PC-3 (cell line): ENCODE measurements at regions not wholly inside any gene's neighbourhood (a gene's known extent, or its start where the extent isn't known, plus 50 kb on each side); places are given as distances from the start of the nearest gene placed in this dataset.
"Not testable (repeated sequence)": the region's sequence is repeated elsewhere in the genome, so short reads cannot be mapped to it uniquely, and the experiment has no call there.

Source experiments
- ATAC-seq: fragments of 200-7000 bp; cut with Tn5 transposase; 2 replicates; pipeline ENCODE4 v1.9.1; 2020; ENCODE audit warnings: mild to moderate bottlenecking, moderate library complexity
- BruUV-seq: library from RNA; stranded (reverse); fragments of 400-500 nt; replicated peaks from 2 replicates; lab custom pipeline; 2021; lab: Mats Ljungman, UMichigan
- CTCF ChIA-PET: fragments of 300-600 bp; sonication (Branson Sonifier 250); formaldehyde crosslinking; loops from one replicate; lab custom pipeline; 2022; ENCODE audit warnings: antibody characterized with exemption; lab: Charles Lee
- POLR2A ChIA-PET: fragments of 300-600 bp; sonication (Branson Sonifier 250); formaldehyde crosslinking; loops from one replicate; lab custom pipeline; 2022; ENCODE audit warnings: antibody characterized with exemption; ENCODE audit not compliant: unreplicated experiment; lab: Charles Lee
- DNase-seq: peaks from one replicate; pipeline ENCODE4 v3.0.0-alpha.2; 2015
- H2AFZ ChIP-seq: fragments of 300-600 bp; sonication (generic); 2 replicates; pipeline ENCODE4 v1.6.0; 2016; ENCODE audit warnings: antibody characterized with exemption, low read length
- H3F3A ChIP-seq: fragments of 300-600 bp; sonication (generic); one replicate; pipeline ENCODE4 v1.6.0; 2017; ENCODE audit warnings: antibody characterized with exemption, low read length, control low read depth, mild to moderate bottlenecking; ENCODE audit not compliant: unreplicated experiment
- H3K27ac ChIP-seq: fragments of 300-600 bp; sonication (generic); 2 replicates; pipeline ENCODE4 v1.5.1; 2016; ENCODE audit warnings: mild to moderate bottlenecking, low read length
- H3K27me3 ChIP-seq: fragments of 300-600 bp; sonication (generic); 2 replicates; pipeline ENCODE4 v1.6.1; 2016; ENCODE audit warnings: low read length, mixed read lengths
- H3K36me3 ChIP-seq: fragments of 300-600 bp; sonication (generic); 2 replicates; pipeline ENCODE4 v1.6.1; 2016; ENCODE audit warnings: low read depth, mixed run types, low read length, mixed read lengths
- H3K4me1 ChIP-seq: fragments of 300-600 bp; sonication (generic); 2 replicates; pipeline ENCODE4 v1.5.1; 2016; ENCODE audit warnings: low read length; ENCODE audit not compliant: insufficient read depth
- H3K4me2 ChIP-seq: fragments of 300-600 bp; sonication (generic); 2 replicates; pipeline ENCODE4 v1.6.0; 2016; ENCODE audit warnings: low read length
- H3K4me3 ChIP-seq: fragments of 300-600 bp; sonication (generic); 2 replicates; pipeline ENCODE4 v1.5.1; 2016; ENCODE audit warnings: mild to moderate bottlenecking, low read length, mixed read lengths
- H3K79me2 ChIP-seq: fragments of 300-600 bp; sonication (generic); 2 replicates; pipeline ENCODE4 v1.6.1; 2017; ENCODE audit warnings: low read length, mixed read lengths
- H3K9ac ChIP-seq: fragments of 300-600 bp; sonication (generic); 2 replicates; pipeline ENCODE4 v1.6.0; 2016; ENCODE audit warnings: mild to moderate bottlenecking, low read length
- H3K9me2 ChIP-seq: fragments of 300-600 bp; sonication (generic); replicated peaks from 2 replicates; pipeline ENCODE4 v1.6.1; 2016; ENCODE audit warnings: mixed run types, low read length, mixed read lengths
- H3K9me3 ChIP-seq: fragments of 300-600 bp; sonication (generic); 2 replicates; pipeline ENCODE4 v1.6.1; 2016; ENCODE audit warnings: low read length, mixed read lengths
- H4K20me1 ChIP-seq: fragments of 300-600 bp; sonication (generic); 2 replicates; pipeline ENCODE4 v1.6.1; 2016; ENCODE audit warnings: low read length, mixed read lengths
- CTCF ChIP-seq: fragments of 300-600 bp; sonication (generic); conservative IDR thresholded peaks from 2 replicates; pipeline ENCODE4 v1.5.1; 2017; ENCODE audit warnings: antibody characterized with exemption, low read depth, mild to moderate bottlenecking, low read length
- EZH2 ChIP-seq: fragments of 300-600 bp; sonication (generic); IDR thresholded peaks from one replicate; pipeline ENCODE4 v1.6.1; 2017; ENCODE audit warnings: antibody characterized with exemption, mild to moderate bottlenecking, low read length; ENCODE audit not compliant: unreplicated experiment
- EZH2phosphoT487 ChIP-seq: fragments of 300-600 bp; sonication (generic); IDR thresholded peaks from 2 replicates; pipeline ENCODE4 v1.6.1; 2018; ENCODE audit warnings: mild to moderate bottlenecking, antibody characterized with exemption, low read length, borderline replicate concordance
- intact Hi-C: fragments of 100-400 bp; cut with micrococcal nuclease; formaldehyde crosslinking; loops from 2 replicates; pipeline ENCODE4 v1.9.0; 2023

- ATAC-seq (no peak), DNase-seq (no peak)
- no peaks in the 10 kb centered on the region for H3K27me3 ChIP-seq
- no TSS peak for BruUV-seq
- no peaks in the 10 kb centered on the region for H3K9me2 ChIP-seq
- no peak overlapping the region for H3K9ac ChIP-seq
- H3K79me2 ChIP-seq: no peaks in the 10 kb centered on the region
- no peak overlapping the region for H3K4me2 ChIP-seq
- no peaks in the 10 kb centered on the region for H3K9me3 ChIP-seq
- TF ChIP-seq EZH2phosphoT487 (no peak), CTCF (no peak), EZH2 (no peak)
- ChIA-PET CTCF (no interaction called here), POLR2A (no interaction called here)
- H3K27ac ChIP-seq: no peak overlapping the region
- H3K36me3 ChIP-seq: no peaks in the 10 kb centered on the region
- H3K4me1 ChIP-seq: no peaks in the 10 kb centered on the region
- no peaks in the 10 kb centered on the region for H4K20me1 ChIP-seq
- H3F3A ChIP-seq: no peaks in the 10 kb centered on the region
- intact Hi-C loops: no loop called here
- H3K4me3 ChIP-seq: no peak overlapping the region
- H2AFZ ChIP-seq: no peak overlapping the region
These were observed 106.2 kb upstream of the KLF8 start for GRCh38 chrX:56125946-56126345.

DNA sequence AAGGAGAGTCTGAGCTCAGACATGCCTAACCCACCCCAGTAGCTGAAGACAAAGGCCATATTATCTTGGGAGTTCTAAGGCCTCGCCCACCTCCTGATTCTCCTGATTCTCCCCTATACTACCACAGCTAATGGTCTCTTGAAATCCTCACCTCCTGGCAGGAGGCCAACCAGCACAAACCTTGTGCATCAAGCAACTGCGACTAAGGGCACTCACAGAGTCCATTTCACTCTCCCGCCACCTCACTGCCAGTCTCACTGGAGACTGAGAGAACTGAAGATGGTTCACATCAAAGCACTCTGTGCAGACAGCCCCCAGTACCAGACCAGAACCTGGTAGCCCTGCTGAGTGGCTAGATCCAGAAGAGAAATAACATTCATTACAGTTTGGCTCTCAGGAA, 102.1 kb upstream of the KLF8 start:
- H3F3A ChIP-seq: no peaks in the 10 kb centered on the region
- BruUV-seq: no TSS peak
- no peaks in the 10 kb centered on the region for H3K27me3 ChIP-seq
- ATAC-seq (no peak), DNase-seq (no peak)
- H3K4me2 ChIP-seq: no peak overlapping the region
- no peaks in the 10 kb centered on the region for H3K9me2 ChIP-seq
- ChIA-PET POLR2A (no interaction called here), CTCF (no interaction called here)
- H3K9me3 ChIP-seq: no peaks in the 10 kb centered on the region
- H3K36me3 ChIP-seq: no peaks in the 10 kb centered on the region
- H2AFZ ChIP-seq: no peak overlapping the region
- no peak overlapping the region for H3K9ac ChIP-seq
- no peak overlapping the region for H3K4me3 ChIP-seq
- H3K27ac ChIP-seq: no peak overlapping the region
- H3K4me1 ChIP-seq: no peaks in the 10 kb centered on the region
- TF ChIP-seq EZH2 (no peak), CTCF (no peak), EZH2phosphoT487 (no peak)
- no peaks in the 10 kb centered on the region for H4K20me1 ChIP-seq
- no peaks in the 10 kb centered on the region for H3K79me2 ChIP-seq
- intact Hi-C loops: no loop called here

DNA sequence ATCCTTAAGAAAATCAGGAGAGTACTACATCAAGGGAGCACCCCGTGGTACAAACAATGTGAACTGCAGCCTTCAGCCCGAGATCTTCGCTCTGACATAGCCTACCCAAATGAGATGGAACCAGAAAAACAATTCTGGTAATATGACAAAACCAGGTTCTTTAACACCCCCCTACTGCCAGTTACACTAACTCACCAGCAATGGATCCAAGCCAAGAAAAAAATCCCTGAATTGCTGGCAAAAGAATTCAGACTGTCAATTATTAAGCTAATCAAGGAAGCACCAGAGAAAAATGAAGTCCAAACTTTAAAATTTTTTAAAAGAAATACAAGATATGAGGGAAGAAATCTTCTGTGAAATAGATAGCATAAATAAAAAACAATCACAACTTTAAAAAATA, 101.7 kb upstream of the KLF8 start:
- Histone ChIP-seq H3K9me3 (no peaks in the 10 kb centered on the region), H4K20me1 (no peaks in the 10 kb centered on the region), H3K27ac (no peak overlapping the region), H2AFZ (no peak overlapping the region), H3F3A (no peaks in the 10 kb centered on the region), H3K27me3 (no peaks in the 10 kb centered on the region), H3K79me2 (no peaks in the 10 kb centered on the region), H3K36me3 (no peaks in the 10 kb centered on the region), H3K4me1 (no peaks in the 10 kb centered on the region), H3K9me2 (no peaks in the 10 kb centered on the region), H3K4me3 (no peak overlapping the region), H3K9ac (no peak overlapping the region), H3K4me2 (no peak overlapping the region)
- intact Hi-C loops: no loop called here
- ATAC-seq (no peak), DNase-seq (no peak)
- no TSS peak for BruUV-seq
- TF ChIP-seq EZH2phosphoT487 (no peak), CTCF (no peak), EZH2 (no peak)
- CTCF ChIA-PET: no interaction called here
- POLR2A ChIA-PET: no interaction called here

- H3K4me1 ChIP-seq: not testable (repeated sequence)
These were observed 68.0 kb upstream of the KLF8 start for GRCh38 chrX:56164135-56164534.

More at GRCh38 chrX:56164135-56164534, 68.0 kb upstream of the KLF8 start:
- DNase-seq, H2AFZ ChIP-seq, POLR2A ChIA-PET, H3K4me2 ChIP-seq, H3K4me3 ChIP-seq, H4K20me1 ChIP-seq, H3K9me2 ChIP-seq, BruUV-seq, H3K36me3 ChIP-seq, CTCF ChIA-PET, H3F3A ChIP-seq, H3K27ac ChIP-seq, H3K9me3 ChIP-seq, intact Hi-C loops, H3K79me2 ChIP-seq, H3K27me3 ChIP-seq, H3K9ac ChIP-seq: not testable (repeated sequence)
- peak; percentile 78 for ATAC-seq
